ENCODE measurements at regions not wholly inside any gene's neighbourhood (a gene's known extent, or its start where the extent isn't known, plus 50 kb on each side); places are given as distances from the start of the nearest gene placed in this dataset.

DNA sequence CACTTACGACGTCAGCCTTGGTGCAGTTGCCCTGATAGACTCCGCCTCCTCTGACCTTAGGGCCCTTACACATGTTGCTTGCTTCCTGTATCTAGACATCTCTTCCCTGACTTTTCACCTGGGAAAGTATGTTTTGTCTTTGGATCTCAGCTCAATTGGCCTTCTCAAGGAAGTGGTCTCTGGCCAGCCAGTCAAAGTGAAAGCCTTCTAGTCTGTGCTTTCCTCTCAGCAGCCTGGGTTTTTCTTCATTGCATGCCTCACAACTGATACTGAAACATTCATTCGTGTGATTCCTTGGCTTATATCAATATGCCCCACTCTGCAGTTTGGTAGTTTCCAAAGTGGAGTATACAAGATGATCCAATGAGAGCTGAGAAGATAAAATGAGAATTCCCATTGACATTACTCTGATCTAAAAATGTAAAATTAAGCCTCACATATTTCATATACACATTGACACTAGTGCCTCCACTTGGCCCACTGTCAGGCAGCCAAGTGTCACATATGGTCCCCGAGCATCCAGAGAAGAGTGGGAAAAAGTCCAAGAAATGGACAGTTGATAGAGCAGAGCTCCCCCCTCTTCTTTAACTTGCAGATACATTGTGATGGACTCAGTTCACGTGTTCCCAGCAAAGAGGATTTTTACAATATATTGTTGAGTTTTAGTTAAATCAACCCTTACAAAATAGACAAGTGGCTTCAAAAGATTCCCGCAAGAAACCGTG lies 371.2 kb upstream of the ASIC2 start:
- Histone ChIP-seq H3K27ac (no peak overlapping the region), H3K4me3 (no peak overlapping the region), H3K4me1 (peaks cover 0 to 18% (median 3%) of the 10 kb centered on the region in 12 donors), H3K36me3 (no peaks in the 10 kb centered on the region), H3K9me3 (no peaks in the 10 kb centered on the region), H3K27me3 (peaks cover 0 to 7% (median 0%) of the 10 kb centered on the region in 9 donors)
- no peak for DNase-seq
- ATAC-seq = no peak
- 68 to 78% (median 76%) methylated on average over 8 of the region's 8 CpGs for WGBS, 4 donors
- intact Hi-C loops (cut with DNase I) = no loop called here
- TF ChIP-seq POLR2A (IDR thresholded peaks at IDR 0.05) = no peak
- TF ChIP-seq CTCF (IDR thresholded peaks at IDR 0.05) = no peak

DNA sequence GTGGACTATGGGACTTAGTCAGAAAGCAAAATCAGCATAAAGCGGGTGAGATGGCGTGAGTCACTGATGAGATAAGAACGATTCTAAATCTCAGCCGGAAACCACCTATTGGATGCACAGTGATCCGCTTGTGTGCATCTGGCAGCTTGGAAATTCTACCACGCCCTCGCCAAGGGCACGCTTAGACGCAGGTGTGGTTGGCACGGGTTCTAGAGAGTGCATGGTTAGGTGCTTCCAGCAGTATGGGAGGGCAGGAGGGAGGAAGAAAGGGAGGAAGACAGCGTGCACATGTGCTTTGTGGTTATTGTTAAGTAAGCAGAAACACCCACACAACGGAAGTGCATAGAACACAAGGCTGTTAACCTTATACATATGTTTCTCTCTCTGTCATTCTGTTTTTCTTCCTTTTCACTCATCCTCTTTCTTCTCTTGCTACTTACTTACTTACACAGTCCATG lies 374.0 kb upstream of the ASIC2 start:
- H3K36me3 ChIP-seq = no peaks in the 10 kb centered on the region
- intact Hi-C loops (cut with DNase I) = no loop called here
- ATAC-seq = no peak
- WGBS, 4 donors = 57 to 69% (median 62%) methylated on average over 12 of the region's 12 CpGs
- H3K4me1 ChIP-seq = peaks cover 0 to 18% (median 3%) of the 10 kb centered on the region in 12 donors
- no peak for DNase-seq
- peaks cover 0 to 7% (median 0%) of the 10 kb centered on the region in 9 donors for H3K27me3 ChIP-seq
- peak overlapping the region in 3 of 12 donors; percentile 6 to 23 (median 15) for H3K27ac ChIP-seq
- H3K4me3 ChIP-seq = no peak overlapping the region
- no peak for TF ChIP-seq POLR2A (IDR thresholded peaks at IDR 0.05)
- TF ChIP-seq CTCF (IDR thresholded peaks at IDR 0.05) = no peak
- H3K9me3 ChIP-seq = no peaks in the 10 kb centered on the region

GRCh38 chr17:33667671-33668070 lies 374.6 kb upstream of the ASIC2 start:
- intact Hi-C loops (cut with DNase I) = no loop called here
- H3K36me3 ChIP-seq = no peaks in the 10 kb centered on the region
- H3K27ac ChIP-seq = peak overlapping the region in 4 of 12 donors; percentile 6 to 42 (median 19)
- TF ChIP-seq POLR2A (IDR thresholded peaks at IDR 0.05) (no peak), CTCF (IDR thresholded peaks at IDR 0.05) (no peak)
- DNase-seq = peak in 1 of 5 donors; percentile 28
- 42 to 53% (median 46%) methylated on average over 4 of the region's 4 CpGs for WGBS, 4 donors
- H3K4me1 ChIP-seq = peaks cover 0 to 18% (median 3%) of the 10 kb centered on the region in 12 donors
- ATAC-seq = peak in 2 of 4 donors; percentile 42 to 64
- peaks cover 0 to 7% (median 0%) of the 10 kb centered on the region in 9 donors for H3K27me3 ChIP-seq
- no peak overlapping the region for H3K4me3 ChIP-seq
- H3K9me3 ChIP-seq = no peaks in the 10 kb centered on the region

- 85 to 94% (median 91%) methylated on average over 3 of the region's 3 CpGs for WGBS, 4 donors
- intact Hi-C loops (cut with DNase I) = no loop called here
- Histone ChIP-seq H3K4me1 (peaks cover 0 to 18% (median 3%) of the 10 kb centered on the region in 12 donors), H3K9me3 (no peaks in the 10 kb centered on the region), H3K4me3 (no peak overlapping the region), H3K27ac (peak overlapping the region in 1 of 12 donors; percentile 23), H3K27me3 (peaks cover 0 to 8% (median 0%) of the 10 kb centered on the region in 9 donors), H3K36me3 (no peaks in the 10 kb centered on the region)
- no peak for ATAC-seq
- TF ChIP-seq POLR2A (IDR thresholded peaks at IDR 0.05) (no peak), CTCF (IDR thresholded peaks at IDR 0.05) (no peak)
- DNase-seq = no peak
Measured at GRCh38 chr17:33668516-33668915, 375.4 kb upstream of the ASIC2 start.

Measured in heart left ventricle (tissue), 16 donors.